HG03469 (cell line): ENCODE measurements at regions not wholly inside any gene's neighbourhood (a gene's known extent, or its start where the extent isn't known, plus 50 kb on each side); places are given as distances from the start of the nearest gene placed in this dataset.
A peak's percentile ranks its signal among the peaks of the same experiment; 100 is the strongest.

Experiments used
- ATAC-seq: cut with Tn5 transposase; IDR thresholded peaks from one replicate; pipeline ENCODE4 v1.9.1; 2021; ENCODE audit warnings: mild to moderate bottlenecking, moderate library complexity, moderate number of reproducible peaks; ENCODE audit not compliant: unreplicated experiment

DNA sequence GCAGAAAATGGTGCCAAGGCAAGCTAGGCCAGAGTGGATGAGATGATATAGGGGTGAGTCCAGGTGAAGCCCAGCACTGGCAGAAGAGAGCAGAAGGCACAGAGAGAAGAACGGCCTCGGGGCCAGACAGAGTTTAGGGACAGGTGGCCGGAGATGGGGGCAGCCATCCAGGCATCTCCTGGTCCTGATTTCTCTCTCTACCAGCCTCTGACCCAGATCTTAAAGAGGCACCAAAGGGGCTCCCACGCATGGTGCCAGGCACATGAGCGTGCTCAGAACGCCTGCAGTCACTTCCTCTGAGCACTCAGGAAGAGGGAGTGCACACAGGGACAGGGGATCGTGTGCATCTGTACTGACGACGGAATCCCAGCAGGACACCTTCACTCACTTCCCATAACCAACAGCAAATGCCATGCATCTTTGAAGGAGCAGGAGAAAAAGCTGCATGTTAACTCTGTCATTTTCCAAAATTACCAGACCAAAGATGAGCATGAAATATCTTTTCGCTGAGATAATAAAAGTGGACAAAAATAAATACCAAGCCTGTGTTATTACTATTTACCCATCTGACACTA is 427.8 kb upstream of the MYT1L start:
- no peak for ATAC-seq

DNA sequence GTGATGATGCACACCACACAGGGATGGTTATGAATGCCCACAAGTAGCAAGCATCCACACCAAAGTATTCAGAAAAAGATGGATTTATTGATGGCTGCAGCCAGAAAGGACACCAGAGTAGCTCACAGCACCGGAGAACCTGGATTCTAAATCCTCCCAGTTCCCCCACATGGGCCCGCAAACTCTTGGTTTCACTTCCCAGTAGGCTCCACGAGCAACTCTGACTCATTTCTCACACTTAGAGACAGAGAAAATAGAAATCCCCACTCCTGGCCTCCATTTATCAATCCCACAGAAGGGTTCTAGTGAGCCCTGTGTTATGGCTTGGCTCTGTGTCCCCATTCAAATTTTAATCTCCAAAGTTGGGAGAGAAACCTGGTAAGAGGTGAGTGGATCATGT is 426.7 kb upstream of the MYT1L start:
- peak; percentile 93 for ATAC-seq

DNA sequence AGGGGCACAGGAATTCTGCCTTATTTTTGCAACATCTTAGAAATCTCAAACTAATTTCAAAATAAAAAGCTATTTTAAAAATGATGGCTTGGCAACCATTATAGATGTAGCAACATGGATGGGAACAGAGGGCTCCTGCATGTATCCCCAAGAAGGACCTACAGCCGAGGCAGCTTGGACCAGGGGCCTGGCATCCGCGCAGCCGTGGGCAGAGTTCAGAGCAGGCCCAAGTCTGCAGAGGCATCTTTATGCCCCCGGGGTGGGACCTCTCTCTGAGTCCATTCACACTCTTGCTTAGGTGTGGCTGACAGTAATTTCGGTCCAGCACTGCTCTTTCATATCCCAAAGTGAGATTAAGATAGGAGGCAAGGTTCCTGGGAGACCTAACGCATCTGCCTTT is 425.8 kb upstream of the MYT1L start:
- ATAC-seq = no peak

DNA sequence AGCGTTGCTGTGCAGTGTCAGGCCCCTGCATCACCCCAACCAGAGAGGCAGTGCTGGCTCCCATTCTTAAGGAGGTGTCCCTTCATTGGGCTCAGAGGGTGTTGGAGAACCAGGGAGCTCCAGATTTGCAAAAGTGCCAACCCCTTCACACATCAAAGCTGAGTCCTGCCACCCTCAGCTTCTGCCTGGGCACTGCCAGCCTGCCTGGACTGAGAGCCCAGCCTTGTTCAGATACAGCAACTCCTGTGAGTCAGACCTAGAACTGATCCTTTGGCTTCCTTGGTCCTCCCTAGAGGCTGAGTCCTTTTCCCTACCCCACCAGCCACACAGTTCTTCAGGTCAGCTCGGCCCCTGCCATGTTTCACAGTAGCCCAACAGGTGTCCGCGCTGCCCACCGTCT is 424.9 kb upstream of the MYT1L start:
- ATAC-seq = no peak

DNA sequence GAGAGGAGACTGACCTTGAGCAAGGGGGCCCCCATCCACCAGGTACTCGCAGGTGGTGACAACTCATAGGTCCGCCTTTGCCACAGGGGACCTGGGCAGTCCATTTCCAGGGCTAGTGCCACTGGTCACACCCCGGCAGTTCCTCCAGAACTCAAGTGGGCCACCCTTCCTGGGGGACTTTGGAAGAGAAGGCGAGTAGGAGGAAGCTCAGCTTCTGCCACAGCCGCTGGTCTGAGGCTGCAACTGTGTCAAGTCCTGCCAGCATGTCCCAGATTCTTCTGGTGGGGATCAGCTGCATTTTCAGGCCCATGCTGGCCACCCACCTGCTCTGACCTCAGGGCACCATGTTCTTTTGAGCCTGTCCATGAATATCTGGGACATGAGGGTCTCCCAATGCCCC is 423.9 kb upstream of the MYT1L start:
- ATAC-seq = no peak

DNA sequence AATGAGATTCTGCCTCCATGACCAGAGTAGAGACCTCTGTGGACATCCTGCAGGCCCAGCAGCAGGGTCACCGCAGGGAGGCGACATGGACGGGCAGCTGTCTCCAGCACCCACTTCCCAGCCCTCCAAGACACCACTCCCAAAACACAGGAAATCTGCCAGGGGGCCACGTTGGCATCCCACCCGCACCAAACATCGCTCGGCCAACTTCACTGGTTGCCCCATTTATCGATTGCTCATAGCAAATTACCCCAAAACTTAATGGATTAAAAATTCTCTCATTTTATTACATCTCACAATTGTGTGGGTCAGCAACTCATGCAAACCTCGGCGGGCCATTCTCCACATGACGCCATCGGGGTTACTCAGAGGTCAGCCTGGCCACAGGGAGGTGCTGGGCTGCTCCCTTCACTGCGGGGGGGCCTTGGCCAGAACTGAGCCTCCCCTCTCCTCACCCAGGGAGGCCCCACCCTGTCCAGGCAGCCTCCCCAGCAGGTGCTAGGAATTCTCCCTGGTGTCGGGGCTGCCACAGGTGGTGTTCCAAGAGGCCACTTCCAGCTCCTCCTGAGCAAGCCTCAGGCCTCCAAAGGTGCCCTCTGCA is 420.7 kb upstream of the MYT1L start:
- no peak for ATAC-seq

DNA sequence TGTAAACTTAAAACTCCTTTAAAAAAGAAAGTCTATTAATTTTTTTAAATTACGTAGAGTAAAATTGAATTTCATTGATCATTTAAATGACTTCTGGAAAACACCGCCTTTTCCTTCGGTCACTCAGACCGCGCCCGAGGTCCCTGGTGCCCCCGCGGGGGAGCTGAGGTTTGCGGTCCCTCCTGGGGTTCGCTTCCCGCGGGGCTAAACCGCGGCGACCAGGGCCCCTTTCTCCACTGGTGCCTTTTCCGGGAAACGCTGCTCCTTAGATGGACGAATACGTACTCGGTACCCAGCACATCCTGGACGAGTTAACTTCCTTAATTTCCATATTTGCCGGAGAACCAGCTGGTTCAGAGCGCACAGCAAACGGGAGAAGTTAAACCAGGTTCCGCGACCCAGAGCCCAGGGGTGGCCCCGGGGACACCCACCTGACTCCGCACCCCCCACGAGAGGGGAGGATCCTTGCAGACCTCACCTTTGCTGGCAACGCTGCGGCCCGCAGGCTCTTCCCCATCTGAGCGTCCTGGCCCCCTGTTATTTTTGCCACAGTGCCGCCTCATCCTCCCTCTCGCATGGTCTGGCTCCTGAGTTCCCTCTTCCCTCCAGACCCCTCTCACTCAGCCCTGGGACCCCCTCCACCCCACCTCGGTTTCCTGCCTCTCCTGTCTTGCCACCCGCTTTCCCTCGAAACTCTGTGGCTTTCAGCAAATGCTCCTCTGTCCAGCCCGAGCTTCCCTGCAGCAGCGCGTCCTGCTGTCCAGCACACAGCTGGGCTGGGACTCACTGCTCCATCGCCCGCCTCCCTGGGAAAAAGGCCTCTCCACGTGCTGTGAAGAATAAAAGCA is 420.0 kb upstream of the MYT1L start:
- ATAC-seq = no peak

DNA sequence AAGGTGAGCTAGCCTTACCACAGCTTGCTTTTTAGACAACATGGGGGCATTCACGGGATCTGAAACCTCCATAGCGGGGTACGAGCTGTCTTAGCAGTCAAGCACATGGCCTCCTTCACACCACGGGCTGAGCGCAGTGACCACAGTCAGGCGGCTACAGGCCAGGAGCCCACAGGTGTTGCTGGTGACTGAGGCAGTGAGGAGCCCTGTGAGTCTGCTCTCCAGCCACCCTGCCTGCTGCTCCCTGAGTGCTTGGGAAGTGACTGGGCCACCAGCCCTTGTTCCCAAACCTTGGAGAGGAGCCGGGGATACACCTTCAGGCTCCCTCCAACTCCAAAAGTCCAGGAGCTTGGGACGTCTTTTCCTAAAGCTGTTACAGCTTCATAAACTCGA is 418.1 kb upstream of the MYT1L start:
- no peak for ATAC-seq

DNA sequence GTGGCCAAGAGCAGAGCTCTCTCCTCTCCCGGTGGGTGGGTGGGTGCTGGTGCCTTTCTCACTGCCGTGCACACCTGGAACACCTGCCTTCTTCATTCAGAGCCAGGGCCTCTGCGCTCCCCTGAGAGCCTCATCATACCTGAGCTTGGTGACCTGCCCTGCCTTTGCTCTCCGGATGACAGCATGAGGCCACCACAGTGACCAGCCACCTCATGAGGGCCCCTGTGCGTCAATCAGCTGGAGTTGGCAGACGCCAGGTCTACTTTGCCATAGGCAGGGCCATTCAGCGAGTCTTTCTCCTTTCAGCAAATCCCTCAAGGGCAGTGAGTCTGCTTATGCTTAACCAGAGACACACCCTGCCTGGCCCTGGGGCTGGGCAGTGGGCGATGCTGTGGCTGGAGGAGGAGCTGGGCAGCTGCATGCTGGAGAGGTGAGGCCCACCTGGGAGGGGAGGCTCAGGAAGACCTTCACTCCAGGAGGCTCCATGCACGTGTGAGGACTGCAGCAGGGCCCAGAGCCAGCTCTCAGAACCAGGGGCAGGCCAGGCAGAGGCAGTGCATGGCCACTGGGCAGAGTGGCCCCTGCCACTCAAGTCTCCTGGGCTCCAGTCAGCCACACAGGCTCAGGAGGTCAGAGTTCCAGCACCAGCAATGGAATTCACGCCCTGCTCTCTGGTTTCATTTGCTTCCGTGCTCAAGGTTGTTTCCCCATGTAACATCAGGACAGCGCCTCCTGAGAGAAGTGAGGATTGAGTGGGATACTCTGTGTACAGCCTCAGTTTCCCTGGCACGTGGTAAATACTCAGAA is 417.5 kb upstream of the MYT1L start:
- no peak for ATAC-seq

DNA sequence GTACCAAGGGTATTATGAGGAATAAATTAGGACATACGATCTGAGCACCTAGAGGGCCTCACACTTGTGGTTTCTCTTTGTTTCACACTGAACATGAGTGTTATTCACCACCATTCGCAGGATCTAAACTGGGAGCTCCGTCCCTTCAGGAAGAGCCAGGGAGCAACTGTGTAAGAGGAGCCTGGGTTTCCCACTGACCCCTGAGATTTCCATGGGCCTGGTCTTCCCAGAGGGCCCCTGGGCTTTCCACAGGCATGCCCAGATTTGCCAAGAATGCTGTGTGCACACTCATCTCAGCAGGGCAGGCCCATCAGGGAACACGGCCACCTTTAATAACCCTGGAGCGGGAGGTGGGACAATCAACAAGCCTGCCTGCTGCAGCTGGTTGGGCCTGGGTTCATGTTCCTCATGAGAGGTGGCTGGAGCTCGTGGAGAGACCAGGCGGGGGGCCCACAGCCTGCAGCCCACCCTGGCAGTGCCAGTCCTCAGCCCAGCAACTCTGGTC is 416.8 kb upstream of the MYT1L start:
- no peak for ATAC-seq

DNA sequence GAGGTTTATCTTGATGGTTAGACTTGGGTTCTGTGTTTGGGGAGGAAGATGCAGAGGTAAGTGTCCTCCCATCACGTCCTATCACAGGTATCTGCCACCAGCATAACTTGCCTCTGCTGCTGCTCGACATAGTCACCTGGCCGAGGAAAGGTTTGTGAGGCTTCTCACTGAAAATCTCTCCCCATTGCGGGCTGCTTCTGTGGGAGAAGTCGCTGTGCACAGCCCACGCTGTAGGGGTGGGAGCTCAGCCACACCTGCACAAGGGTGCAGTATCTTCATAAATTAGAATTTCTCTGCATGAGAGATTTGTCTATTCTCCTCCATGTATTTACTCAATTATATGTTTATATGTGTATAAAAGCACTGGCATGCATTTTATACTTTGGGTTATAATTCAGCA is 415.7 kb upstream of the MYT1L start:
- ATAC-seq = no peak

DNA sequence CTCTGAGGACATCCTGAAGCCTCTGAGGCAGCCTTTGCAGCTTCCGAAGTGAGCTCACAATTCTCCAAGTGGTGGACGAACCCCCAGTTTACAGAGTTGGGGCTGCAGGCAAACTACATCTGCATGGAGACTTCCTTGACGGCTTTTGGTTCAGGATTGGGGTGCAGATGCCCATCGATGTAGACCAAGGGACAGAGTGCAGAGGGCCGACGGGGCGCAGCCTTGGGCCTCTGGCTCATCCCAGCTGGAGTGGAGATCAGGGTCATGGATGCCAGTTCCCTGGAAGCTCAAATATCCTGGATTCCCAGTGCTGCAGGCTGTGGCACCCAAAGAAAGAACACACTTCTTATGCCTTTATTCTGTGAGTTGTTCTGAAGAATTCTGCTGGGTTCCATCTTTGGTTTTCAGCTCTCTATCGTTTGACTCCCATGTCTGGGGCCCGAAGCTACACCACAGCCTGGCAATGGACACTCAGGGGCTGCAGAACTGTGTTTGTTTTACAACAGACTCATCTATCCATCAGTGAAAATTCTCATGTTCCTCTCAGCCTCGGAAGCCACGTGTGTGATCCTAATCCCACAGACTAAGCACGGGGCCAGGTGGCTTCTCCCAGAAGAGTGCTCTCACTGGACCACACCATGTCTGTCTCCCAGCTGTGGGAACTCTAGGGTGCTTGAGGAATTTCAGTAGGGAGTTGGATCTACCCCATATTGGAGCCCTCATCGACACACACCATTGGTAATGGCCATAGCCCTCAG is 414.1 kb upstream of the MYT1L start:
- no peak for ATAC-seq

DNA sequence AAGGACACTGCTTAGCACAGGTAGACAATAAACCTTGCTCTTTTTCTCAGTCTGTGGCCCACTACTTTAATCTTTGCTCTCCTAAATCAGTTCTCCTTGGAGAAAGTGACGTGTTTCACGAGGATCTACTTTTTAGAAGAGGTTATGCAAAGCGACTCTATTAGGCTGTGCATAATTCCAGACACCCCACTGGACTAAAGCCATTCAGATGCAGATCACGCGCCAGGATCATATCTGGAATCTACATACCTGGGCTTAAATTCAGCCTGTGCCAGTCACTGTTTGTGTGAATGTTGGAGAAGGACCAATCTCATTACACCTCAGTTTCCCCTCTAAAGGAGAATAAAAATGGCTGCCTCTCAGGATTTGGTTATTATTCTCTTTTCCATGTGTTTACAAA is 413.0 kb upstream of the MYT1L start:
- ATAC-seq = no peak

DNA sequence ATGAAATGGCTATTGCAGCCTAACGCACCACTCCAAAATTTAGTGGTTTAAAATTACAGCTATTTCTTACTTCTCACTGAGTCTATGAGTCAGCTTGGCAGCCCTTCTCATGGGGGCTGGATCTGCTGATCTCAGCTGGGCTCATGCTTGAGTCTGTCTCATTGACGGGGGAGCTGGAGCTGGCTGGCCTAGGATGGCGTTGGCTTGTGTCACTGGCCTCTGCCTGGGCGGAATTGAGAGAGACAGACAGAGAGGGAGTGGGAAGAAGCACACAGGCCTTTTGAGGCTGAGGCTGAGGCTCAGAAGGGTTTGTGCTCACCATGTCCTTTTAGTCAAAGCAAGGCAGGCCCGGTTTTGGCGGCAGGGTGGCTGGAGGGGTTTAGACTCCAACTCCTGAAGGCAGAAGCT is 412.1 kb upstream of the MYT1L start:
- ATAC-seq = no peak

DNA sequence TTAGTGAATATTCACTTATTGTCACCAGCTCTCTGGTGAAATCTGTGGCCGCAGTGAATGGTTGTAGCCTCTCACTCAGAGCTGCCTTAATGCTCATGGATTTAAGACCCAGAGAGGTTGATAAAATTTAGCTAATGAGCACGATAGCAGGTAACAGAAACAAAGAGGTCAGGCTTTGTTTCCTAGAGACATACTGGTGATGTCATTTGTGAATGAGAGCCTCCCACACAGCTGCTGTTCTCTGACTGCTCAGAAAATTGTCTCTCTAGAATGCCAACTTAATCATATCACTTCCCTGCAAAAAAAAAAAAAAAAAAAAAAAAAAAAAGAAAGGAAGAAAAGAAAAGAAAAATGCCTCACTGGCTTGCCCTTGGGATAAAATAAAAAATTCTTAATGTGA is 411.7 kb upstream of the MYT1L start:
- ATAC-seq = no peak

DNA sequence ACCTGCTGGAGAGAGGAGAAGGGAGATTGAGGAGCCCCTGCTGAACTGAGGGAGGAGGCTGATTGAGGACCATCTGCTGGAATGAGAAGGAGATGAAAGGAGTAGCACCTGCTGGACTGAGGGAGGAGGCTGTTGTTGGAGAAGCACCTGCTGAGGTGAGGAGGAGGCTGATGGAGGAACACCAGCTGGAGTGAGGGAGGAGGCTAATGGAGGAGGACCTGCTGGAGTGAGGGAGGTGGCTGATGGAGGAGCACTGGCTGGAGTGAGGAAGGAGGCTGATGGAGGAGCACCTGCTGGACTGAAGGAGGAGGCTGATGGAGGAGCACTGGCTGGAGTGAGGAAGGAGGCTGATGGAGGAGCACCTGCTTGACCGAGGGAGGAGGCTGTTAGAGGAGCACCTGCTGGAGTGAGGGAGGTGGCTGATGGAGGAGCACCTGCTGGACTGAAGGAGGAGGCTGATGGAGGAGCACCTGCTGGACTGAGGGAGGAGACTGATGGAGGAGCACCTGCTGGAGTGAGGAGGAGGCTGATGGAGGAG is 409.2 kb upstream of the MYT1L start:
- no peak for ATAC-seq

DNA sequence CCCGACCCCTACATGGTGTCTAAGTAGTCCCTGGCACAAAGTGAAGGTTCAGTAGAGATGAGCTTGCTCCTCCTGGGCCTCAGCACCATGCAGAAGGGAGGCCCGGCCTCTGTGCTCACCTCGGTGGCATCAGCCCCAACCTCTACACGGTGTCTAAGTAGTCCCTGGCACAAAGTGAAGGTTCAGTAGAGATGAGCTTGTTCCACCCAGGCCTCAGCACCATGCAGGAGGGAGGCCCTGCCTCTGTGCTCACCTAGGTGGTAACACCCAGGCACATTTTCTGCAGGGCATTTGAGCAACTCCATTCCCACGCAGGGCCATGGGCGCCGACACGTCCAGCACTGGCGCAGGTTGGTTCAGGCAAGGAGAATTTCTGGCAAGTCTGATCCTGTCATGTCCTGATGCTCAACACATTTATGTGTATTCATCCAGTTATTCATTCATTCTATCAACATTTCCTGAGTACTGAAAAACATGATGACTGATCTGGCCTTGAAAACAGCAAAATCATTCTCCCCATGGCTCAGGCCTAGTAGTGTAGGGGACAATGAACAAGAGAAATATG is 408.2 kb upstream of the MYT1L start:
- no peak for ATAC-seq

DNA sequence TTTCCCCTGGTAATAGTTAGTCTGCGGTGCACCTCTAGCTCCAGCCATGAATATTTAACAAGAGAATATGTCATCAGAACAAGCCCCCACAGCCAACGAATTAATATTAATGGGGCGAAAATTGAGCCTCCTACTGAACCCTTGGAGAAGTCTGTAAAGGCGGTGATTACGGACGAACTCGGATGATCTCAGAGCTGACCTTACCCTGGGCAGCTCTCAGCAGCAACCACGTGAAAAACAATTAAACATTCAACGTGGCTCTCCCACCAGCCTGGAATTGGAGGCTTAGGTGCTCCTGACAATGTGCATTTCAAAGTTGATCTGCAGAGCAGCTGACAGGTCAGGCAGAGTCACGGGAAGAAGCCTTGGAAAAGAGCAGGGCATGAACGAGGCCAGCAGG is 407.6 kb upstream of the MYT1L start:
- ATAC-seq = no peak

DNA sequence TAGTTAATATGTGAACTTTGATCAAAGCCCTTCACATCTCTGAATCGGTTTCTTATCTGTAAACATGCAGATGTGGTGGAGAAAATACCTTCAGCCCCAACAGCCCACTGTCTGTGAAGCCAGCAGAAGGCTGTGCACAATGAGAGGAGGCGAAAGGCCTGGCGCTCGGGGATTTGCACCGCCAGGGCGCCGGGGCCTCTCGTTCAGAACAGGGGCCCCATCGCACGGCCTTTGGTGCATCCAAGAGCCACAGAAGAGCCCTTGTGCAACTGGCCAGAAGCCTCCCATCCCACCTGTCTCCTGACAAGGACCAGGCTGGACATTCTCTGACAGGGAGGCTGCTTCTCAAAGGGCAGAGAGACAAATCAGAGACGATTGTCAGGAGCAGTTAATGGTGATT is 407.2 kb upstream of the MYT1L start:
- ATAC-seq = no peak

DNA sequence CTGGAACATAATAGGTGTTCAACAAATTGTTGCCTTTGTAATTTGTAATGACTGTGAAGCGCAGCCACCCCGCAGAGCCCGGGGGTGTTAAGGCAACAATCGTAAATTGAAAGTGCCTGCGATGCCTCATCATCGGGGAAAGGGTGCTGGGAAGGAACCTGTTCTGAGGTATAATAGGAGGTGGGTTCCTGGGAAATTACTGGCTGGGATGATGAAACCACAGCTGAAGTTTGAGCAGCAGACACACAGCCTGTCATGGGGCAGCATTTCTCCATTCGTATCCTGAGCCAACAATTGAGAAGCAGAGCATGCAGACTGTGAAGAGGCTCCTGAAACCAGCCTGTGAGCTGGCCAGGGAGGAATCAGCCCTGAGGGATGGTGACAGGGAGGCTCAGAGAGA is 404.0 kb upstream of the MYT1L start:
- ATAC-seq = no peak
